Effector memory CD4-positive, alpha-beta T cell (primary cell): ENCODE measurements at regions not wholly inside any gene's neighbourhood (a gene's known extent, or its start where the extent isn't known, plus 50 kb on each side); places are given as distances from the start of the nearest gene placed in this dataset.

Experiments used
- DNase-seq, 3 donors: peaks; one replicate each; pipeline ENCODE4 v3.0.0-alpha.2; 2020
- H3K27ac ChIP-seq: 2 replicates; pipeline ENCODE4 v1.7.0; 2013; ENCODE audit warnings: mild to moderate bottlenecking, low read length, moderate library complexity; ENCODE audit not compliant: insufficient read depth, poor library complexity, severe bottlenecking
- H3K27me3 ChIP-seq: replicated peaks from 2 replicates; pipeline ENCODE4 v1.7.0; 2013; ENCODE audit warnings: mild to moderate bottlenecking, low read length; ENCODE audit not compliant: insufficient read depth, control insufficient read depth, poor library complexity, severe bottlenecking
- H3K36me3 ChIP-seq: 2 replicates; pipeline ENCODE4 v1.7.0; 2013; ENCODE audit warnings: mild to moderate bottlenecking, low read length, moderate library complexity; ENCODE audit not compliant: control insufficient read depth, insufficient read depth
- H3K4me1 ChIP-seq: 2 replicates; pipeline ENCODE4 v1.7.0; 2013; ENCODE audit warnings: low read length, mild to moderate bottlenecking; ENCODE audit not compliant: control insufficient read depth, insufficient read depth, poor library complexity, severe bottlenecking
- H3K4me3 ChIP-seq: 2 replicates; pipeline ENCODE4 v1.7.0; 2013; ENCODE audit warnings: low read length, low read depth, mild to moderate bottlenecking; ENCODE audit not compliant: insufficient read depth, poor library complexity, severe bottlenecking
- H3K9me3 ChIP-seq: 2 replicates; pipeline ENCODE4 v1.7.0; 2013; ENCODE audit warnings: mild to moderate bottlenecking, low read length, moderate library complexity; ENCODE audit not compliant: control insufficient read depth

DNA sequence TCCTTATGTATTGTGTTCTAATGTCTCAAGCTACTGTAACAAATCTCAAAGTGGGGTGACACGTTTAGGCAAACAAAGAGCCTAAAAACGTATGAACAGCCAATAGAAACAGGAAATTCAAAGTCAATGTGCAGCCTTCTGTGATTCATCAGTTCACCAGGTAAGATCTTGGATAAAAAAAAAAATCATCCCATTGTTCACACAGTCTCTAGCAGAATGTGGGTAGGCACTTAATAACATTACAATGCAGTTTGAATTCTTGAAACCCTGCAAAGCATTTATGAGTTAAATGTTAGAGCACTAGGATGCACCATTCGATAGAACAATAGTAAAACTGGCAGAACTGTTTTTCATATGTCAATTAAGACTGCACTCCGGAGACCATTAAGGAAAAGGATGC is 88.2 kb upstream of the HDAC9 start:
- Histone ChIP-seq H3K27me3 (no peaks in the 10 kb centered on the region), H3K4me3 (no peak overlapping the region), H3K4me1 (no peaks in the 10 kb centered on the region), H3K36me3 (no peaks in the 10 kb centered on the region), H3K27ac (no peak overlapping the region), H3K9me3 (no peaks in the 10 kb centered on the region)
- DNase-seq, result no peak

DNA sequence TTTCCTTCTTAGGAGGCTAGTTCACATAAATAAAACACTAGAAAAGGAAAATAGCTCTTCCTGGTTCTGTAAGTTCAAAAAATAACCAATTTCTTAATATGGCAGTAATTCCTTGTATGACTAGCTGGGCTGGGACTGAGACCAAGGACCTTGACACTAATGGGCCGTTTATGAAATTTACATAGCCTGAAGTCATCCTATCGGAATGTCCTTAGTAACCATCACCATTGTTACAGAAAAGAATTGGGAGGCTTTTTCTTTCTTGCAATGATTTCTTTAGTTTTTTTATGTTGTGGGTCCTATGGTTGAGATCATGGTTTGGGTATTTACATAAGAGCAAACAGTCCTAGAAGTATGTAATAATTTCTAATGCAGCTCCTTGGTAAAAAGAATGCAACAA is 87.1 kb upstream of the HDAC9 start:
- Histone ChIP-seq H3K27me3 (no peaks in the 10 kb centered on the region), H3K4me1 (no peaks in the 10 kb centered on the region), H3K36me3 (no peaks in the 10 kb centered on the region), H3K4me3 (no peak overlapping the region), H3K27ac (no peak overlapping the region), H3K9me3 (no peaks in the 10 kb centered on the region)
- no peak for DNase-seq

DNA sequence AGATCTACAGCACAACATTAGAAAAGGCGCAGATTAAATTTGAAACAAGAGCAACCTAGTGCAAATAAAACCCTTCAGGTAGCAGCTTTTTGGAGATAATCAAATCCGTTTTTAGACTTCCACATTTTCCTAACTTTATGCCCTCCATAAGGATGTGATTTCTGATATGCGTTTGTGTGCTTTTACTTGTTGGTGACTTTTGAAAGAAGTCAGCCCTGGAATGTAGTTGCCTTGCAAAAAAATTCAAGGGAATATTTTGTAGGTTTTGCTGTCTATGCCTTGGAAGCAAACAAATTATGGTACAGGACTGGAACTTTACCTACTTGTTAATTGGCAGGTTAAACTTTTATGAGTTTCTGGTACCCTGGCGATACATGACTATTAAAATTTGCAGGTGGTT is 86.7 kb upstream of the HDAC9 start:
- Histone ChIP-seq H3K9me3 (no peaks in the 10 kb centered on the region), H3K4me3 (no peak overlapping the region), H3K36me3 (no peaks in the 10 kb centered on the region), H3K27ac (no peak overlapping the region), H3K4me1 (no peaks in the 10 kb centered on the region), H3K27me3 (no peaks in the 10 kb centered on the region)
- no peak for DNase-seq

DNA sequence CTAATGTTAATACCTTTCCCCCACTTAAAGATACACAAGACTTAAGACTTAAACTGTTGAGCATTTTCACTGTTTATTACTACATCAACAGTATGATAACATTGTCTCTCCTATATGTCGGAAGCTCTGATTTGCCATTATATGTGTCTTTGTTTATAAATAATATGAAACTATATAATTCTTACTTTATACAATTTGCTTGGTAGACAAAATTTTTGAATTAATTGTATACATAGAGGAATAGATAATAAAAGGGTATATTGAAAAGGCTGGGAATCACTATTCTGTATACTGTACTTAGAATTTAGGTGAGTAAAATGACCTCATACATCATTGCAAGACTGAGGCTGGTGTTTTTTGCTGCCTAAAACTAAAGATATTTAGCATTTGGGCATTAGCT is 82.1 kb upstream of the HDAC9 start:
- DNase-seq, result no peak
- Histone ChIP-seq H3K27ac (no peak overlapping the region), H3K36me3 (no peaks in the 10 kb centered on the region), H3K4me1 (no peaks in the 10 kb centered on the region), H3K9me3 (no peaks in the 10 kb centered on the region), H3K4me3 (no peak overlapping the region), H3K27me3 (no peaks in the 10 kb centered on the region)

DNA sequence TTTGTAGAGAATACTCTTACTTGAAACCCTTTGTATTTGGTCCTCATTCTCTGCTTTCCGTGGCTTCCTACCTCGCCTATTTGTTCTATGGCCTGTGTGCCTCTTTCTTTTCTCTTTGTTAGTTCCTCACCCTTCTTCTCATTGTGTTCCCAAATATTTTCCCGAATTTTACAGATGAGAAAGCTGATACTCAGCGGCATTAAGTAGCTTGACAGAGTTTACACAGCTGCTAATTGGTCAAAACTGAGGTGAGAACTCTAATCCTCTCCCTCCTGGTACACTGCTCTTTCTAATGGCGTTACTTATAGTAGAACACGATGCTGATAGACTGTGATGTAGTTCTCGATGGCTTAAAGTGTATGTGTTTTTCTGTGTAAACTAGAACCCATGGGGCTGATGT is 80.7 kb upstream of the HDAC9 start:
- H3K4me1 ChIP-seq, result no peaks in the 10 kb centered on the region
- no peaks in the 10 kb centered on the region for H3K27me3 ChIP-seq
- no peaks in the 10 kb centered on the region for H3K9me3 ChIP-seq
- no peak overlapping the region for H3K4me3 ChIP-seq
- no peaks in the 10 kb centered on the region for H3K36me3 ChIP-seq
- no peak overlapping the region for H3K27ac ChIP-seq
- no peak for DNase-seq

DNA sequence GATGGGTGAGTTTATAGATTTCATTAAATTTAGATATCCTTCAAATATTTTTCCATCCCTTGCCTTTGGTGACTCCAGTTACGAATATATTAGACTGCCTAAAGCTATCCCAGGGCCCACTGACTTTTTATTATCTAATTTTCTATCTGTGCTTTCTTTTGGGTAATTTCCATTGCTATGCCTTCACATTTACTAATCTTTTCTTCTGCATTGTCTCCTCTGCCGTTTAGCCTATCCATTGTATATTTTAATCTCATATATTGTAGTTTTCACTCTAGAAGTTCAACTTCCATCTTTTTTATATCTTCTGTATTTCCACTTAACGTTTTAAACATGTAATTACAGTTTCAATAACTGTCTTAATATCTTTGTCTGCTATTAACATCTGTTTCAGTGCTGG is 78.6 kb upstream of the HDAC9 start:
- Histone ChIP-seq H3K9me3 (no peaks in the 10 kb centered on the region), H3K4me1 (no peaks in the 10 kb centered on the region), H3K27ac (no peak overlapping the region), H3K36me3 (no peaks in the 10 kb centered on the region), H3K27me3 (no peaks in the 10 kb centered on the region), H3K4me3 (no peak overlapping the region)
- DNase-seq, result no peak

DNA sequence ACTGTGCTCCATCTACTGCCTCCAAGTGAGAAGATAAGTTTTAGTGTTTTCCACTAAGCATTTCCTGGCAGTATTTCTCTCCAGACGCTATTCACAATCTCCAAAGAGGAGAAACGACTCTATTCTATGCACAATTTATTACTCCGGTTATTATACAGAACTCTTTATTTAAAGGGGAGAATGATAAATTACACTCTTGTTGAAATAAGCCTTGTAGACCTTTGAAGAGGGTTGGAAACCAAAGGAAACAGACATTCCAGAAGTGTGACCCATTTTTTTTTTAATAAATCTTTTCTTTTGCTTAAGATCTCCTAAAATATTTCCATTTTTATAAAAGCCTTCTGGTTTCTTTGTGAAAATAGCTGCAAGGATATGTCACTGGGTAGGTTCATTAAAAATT is 76.1 kb upstream of the HDAC9 start:
- Histone ChIP-seq H3K4me1 (no peaks in the 10 kb centered on the region), H3K9me3 (no peaks in the 10 kb centered on the region), H3K27ac (no peak overlapping the region), H3K36me3 (no peaks in the 10 kb centered on the region), H3K27me3 (no peaks in the 10 kb centered on the region), H3K4me3 (no peak overlapping the region)
- DNase-seq, result no peak

DNA sequence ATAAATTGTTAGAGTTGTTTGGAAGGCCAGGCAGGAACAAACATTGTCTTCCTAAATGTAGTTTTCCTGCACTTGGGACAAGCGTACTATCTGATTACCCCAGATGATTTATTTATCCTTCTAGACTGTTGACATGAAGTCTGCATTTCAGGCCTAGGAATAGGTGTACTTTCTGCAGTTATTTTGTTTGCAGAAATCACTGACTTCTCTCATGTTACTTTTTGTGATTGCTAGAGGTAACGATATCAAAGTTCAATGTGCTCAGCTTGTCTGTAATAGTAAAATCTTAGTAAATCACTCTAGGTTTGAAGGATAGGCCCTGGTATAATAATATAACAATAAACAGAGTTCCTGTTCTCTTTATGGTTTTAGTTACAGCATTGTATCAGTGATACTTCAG is 75.4 kb upstream of the HDAC9 start:
- H3K27me3 ChIP-seq, result no peaks in the 10 kb centered on the region
- H3K4me1 ChIP-seq, result no peaks in the 10 kb centered on the region
- H3K36me3 ChIP-seq, result no peaks in the 10 kb centered on the region
- no peak overlapping the region for H3K4me3 ChIP-seq
- H3K9me3 ChIP-seq, result no peaks in the 10 kb centered on the region
- H3K27ac ChIP-seq, result no peak overlapping the region
- DNase-seq, result no peak

DNA sequence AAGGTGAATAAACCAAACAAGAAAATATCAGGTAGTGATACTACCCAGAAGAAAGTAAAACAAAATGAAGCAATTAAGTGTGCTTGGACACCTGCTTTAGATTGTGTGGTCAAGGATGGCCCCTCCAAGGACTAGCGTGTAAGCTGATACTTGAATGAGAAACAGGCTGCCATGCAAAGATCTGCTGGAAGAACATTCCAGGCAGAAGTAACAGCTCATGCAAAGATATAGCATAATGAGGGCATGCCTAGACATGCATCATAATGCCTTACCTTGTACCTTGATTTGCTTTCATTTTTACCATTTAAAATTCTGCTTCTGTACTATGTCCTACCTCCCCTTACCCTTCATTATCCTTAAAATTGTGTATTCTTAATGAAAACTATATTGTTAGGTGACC is 74.8 kb upstream of the HDAC9 start:
- Histone ChIP-seq H3K27me3 (no peaks in the 10 kb centered on the region), H3K4me3 (no peak overlapping the region), H3K27ac (no peak overlapping the region), H3K9me3 (no peaks in the 10 kb centered on the region), H3K4me1 (no peaks in the 10 kb centered on the region), H3K36me3 (no peaks in the 10 kb centered on the region)
- DNase-seq, result no peak

DNA sequence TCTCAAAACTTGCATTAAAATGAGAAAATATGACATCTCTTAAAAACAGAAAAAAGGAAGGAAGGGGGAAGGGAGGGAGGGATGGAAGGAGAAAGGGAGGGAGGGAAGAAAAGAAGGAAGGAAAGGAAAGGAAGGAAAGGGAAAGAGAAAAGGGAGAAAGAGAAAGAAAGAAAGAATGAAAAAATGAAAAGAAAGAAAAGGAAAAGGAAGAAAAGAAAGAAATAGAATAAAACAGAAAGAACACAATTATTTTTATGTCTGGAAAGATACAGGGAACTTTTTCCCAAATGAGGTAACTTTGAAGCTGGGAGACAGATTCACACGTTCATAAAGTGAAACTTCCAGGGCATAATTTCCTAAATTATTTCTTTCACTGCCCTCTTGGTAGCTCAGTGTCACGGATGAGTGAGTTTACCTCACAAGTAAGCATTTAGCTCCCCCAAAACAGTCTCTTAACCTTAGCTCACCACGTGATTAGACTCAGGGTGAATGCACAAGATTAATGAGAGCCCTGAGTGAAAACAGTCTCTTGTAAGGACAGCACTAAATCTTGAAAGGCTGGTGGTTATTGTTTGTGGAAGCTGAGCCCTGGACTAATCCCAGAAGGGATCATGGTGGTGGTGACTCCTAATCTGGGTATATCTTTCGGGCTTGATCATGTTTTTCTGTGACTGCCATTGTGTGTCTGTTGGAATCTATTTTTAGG is 74.1 kb upstream of the HDAC9 start:
- H3K4me1 ChIP-seq, result no peaks in the 10 kb centered on the region
- DNase-seq, result no peak
- no peak overlapping the region for H3K27ac ChIP-seq
- H3K27me3 ChIP-seq, result no peaks in the 10 kb centered on the region
- H3K4me3 ChIP-seq, result no peak overlapping the region
- H3K36me3 ChIP-seq, result no peaks in the 10 kb centered on the region
- H3K9me3 ChIP-seq, result no peaks in the 10 kb centered on the region
